Fibroblast of villous mesenchyme (primary cell): ENCODE measurements at regions not wholly inside any gene's neighbourhood (a gene's known extent, or its start where the extent isn't known, plus 50 kb on each side); places are given as distances from the start of the nearest gene placed in this dataset.
"Not testable (repeated sequence)": the region's sequence is repeated elsewhere in the genome, so short reads cannot be mapped to it uniquely, and the experiment has no call there.

ENCODE experiments used
- DNase-seq: peaks from one replicate; pipeline ENCODE4 v3.0.0-alpha.2; 2010; ENCODE audit warnings: low read depth
- H3K4me3 ChIP-seq: 2 replicates; pipeline ENCODE4 v1.5.1; 2011; ENCODE audit warnings: low read depth, mild to moderate bottlenecking, low read length
- CTCF ChIP-seq: IDR thresholded peaks from 2 replicates; pipeline ENCODE4 v1.5.1; 2012; ENCODE audit warnings: low read depth, mild to moderate bottlenecking, low read length; ENCODE audit not compliant: insufficient read depth

- DNase-seq = no peak
- TF ChIP-seq CTCF = no peak
- H3K4me3 ChIP-seq = no peak overlapping the region
Measured at GRCh38 chr18:60075477-60075876, 175.7 kb downstream of the PMAIP1 start.

GRCh38 chr18:60070631-60071030 is 170.8 kb downstream of the PMAIP1 start:
- no peak for DNase-seq
- no peak for TF ChIP-seq CTCF
- H3K4me3 ChIP-seq = no peak overlapping the region

GRCh38 chr18:60069145-60069544 is 169.3 kb downstream of the PMAIP1 start:
- no peak for DNase-seq
- TF ChIP-seq CTCF = peak; percentile 22
- no peak overlapping the region for H3K4me3 ChIP-seq

- no peak for TF ChIP-seq CTCF
Measured at GRCh38 chr18:60067426-60068210, 167.8 kb downstream of the PMAIP1 start.

GRCh38 chr18:60066219-60066975 is 166.6 kb downstream of the PMAIP1 start:
- no peak overlapping the region for H3K4me3 ChIP-seq
- no peak for DNase-seq
- no peak for TF ChIP-seq CTCF

More at GRCh38 chr18:60067426-60068210, 167.8 kb downstream of the PMAIP1 start:
- DNase-seq = peak; percentile 9
- H3K4me3 ChIP-seq = no peak overlapping the region

- TF ChIP-seq CTCF = no peak
- no peak overlapping the region for H3K4me3 ChIP-seq
- DNase-seq = no peak
Measured at GRCh38 chr18:60064271-60064670, 164.5 kb downstream of the PMAIP1 start.

- DNase-seq, H3K4me3 ChIP-seq: not testable (repeated sequence)
Measured at GRCh38 chr18:60062831-60063230, 163.0 kb downstream of the PMAIP1 start.
